ENCODE measurements at regions not wholly inside any gene's neighbourhood (a gene's known extent, or its start where the extent isn't known, plus 50 kb on each side); places are given as distances from the start of the nearest gene placed in this dataset.

DNA sequence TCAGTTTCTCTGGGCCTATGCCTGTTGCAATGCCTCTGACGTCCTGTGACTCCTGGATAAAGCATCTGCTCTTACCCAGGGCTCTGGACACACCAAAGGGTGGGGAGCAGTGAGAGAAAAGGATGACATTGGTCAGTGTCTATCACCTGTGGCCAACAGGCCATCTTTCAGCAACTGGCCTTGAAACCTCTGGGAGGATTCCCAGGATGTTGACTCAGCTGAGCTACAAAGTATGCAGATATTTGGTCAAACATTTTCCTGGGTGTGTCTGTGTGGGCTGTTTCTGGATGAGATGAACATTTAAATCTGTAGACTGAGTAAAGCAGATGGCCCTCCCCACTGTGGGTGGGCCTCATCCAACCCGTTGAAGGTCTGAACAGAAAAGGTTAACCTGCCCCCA lies 149.9 kb downstream of the SPATA19 start:
- Histone ChIP-seq H3F3A (ENCODE audit: insufficient read depth, low read length) (no peaks in the 10 kb centered on the region), H3K9ac (ENCODE audit: low read length) (no peak overlapping the region), H3K4me3 (ENCODE audit: low read depth, low read length, poor library complexity, severe bottlenecking) (no peak overlapping the region), H3K9me3 (ENCODE audit: low read length) (no peaks in the 10 kb centered on the region), H3K9me2 (ENCODE audit: low read depth, low read length) (no peaks in the 10 kb centered on the region), H3K36me3 (ENCODE audit: insufficient read depth, low read length) (no peaks in the 10 kb centered on the region), H4K20me1 (ENCODE audit: insufficient read depth, low read length) (no peaks in the 10 kb centered on the region), H3K4me1 (ENCODE audit: insufficient read depth, low read length, severe bottlenecking) (no peaks in the 10 kb centered on the region), H3K4me2 (ENCODE audit: low read length) (no peak overlapping the region), H3K27me3 (ENCODE audit: insufficient read depth, low read length) (no peaks in the 10 kb centered on the region), H2AFZ (ENCODE audit: low read length) (no peak overlapping the region), H3K27ac (ENCODE audit: low read depth, low read length, poor library complexity, severe bottlenecking) (no peak overlapping the region), H3K79me2 (ENCODE audit: insufficient read depth, low read length) (no peaks in the 10 kb centered on the region)
- no peak for TF ChIP-seq EZH2 (IDR thresholded peaks at IDR 0.05; ENCODE audit: borderline replicate concordance, low read length)
- TF ChIP-seq, protein P1, sequence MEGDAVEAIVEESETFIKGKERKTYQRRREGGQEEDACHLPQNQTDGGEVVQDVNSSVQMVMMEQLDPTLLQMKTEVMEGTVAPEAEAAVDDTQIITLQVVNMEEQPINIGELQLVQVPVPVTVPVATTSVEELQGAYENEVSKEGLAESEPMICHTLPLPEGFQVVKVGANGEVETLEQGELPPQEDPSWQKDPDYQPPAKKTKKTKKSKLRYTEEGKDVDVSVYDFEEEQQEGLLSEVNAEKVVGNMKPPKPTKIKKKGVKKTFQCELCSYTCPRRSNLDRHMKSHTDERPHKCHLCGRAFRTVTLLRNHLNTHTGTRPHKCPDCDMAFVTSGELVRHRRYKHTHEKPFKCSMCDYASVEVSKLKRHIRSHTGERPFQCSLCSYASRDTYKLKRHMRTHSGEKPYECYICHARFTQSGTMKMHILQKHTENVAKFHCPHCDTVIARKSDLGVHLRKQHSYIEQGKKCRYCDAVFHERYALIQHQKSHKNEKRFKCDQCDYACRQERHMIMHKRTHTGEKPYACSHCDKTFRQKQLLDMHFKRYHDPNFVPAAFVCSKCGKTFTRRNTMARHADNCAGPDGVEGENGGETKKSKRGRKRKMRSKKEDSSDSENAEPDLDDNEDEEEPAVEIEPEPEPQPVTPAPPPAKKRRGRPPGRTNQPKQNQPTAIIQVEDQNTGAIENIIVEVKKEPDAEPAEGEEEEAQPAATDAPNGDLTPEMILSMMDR (IDR thresholded peaks at IDR 0.05; ENCODE audit: low read length): no peak

DNA sequence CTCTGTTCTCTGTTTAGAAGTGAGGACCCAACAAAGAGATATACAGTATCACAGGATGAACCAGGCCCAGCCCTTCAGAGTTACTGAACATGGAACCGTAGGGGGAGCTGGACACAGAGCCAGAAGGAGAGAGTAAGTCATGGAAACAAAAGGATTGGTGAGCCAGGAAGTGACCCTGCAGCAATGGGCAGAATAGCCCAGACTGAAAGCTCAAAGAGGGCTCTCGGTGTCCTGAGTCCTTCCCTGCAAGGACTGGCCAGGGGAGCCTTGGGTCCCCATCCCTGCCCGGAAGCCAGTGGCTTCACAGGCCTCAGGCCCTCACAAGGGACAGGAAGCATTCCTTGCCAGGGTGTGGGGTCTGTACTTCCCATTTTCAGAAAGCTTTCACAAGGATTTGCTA lies 150.6 kb downstream of the SPATA19 start:
- Histone ChIP-seq H3K9me2 (ENCODE audit: low read depth, low read length) (no peaks in the 10 kb centered on the region), H3K79me2 (ENCODE audit: insufficient read depth, low read length) (no peaks in the 10 kb centered on the region), H3K4me2 (ENCODE audit: low read length) (no peak overlapping the region), H3K27me3 (ENCODE audit: insufficient read depth, low read length) (no peaks in the 10 kb centered on the region), H3K27ac (ENCODE audit: low read depth, low read length, poor library complexity, severe bottlenecking) (no peak overlapping the region), H4K20me1 (ENCODE audit: insufficient read depth, low read length) (no peaks in the 10 kb centered on the region), H3F3A (ENCODE audit: insufficient read depth, low read length) (no peaks in the 10 kb centered on the region), H3K9ac (ENCODE audit: low read length) (no peak overlapping the region), H2AFZ (ENCODE audit: low read length) (no peak overlapping the region), H3K36me3 (ENCODE audit: insufficient read depth, low read length) (no peaks in the 10 kb centered on the region), H3K9me3 (ENCODE audit: low read length) (no peaks in the 10 kb centered on the region), H3K4me1 (ENCODE audit: insufficient read depth, low read length, severe bottlenecking) (no peaks in the 10 kb centered on the region), H3K4me3 (ENCODE audit: low read depth, low read length, poor library complexity, severe bottlenecking) (no peak overlapping the region)
- no peak for TF ChIP-seq EZH2 (IDR thresholded peaks at IDR 0.05; ENCODE audit: borderline replicate concordance, low read length)
- TF ChIP-seq, protein P1 (IDR thresholded peaks at IDR 0.05; ENCODE audit: low read length): no peak

DNA sequence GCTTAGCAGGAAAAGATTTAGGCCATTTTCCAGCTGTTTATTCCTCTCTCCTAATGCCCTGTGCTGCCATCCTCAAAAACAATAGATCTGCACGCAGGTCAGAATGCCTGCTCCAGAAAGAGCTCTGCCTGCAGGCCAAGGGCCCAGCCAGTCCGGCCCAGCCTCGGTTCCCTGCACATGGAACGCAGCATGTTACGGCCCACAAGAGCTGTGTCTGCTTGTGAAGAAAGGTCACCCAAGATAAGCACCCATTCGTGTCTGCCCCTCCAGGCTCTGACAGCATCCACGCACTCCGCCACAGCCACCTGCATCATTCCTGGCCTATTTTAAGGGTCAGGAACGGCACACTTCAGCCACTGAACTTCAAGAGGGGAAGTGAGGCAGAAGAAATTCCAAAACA lies 152.2 kb downstream of the SPATA19 start:
- H3K27me3 ChIP-seq (ENCODE audit: insufficient read depth, low read length): no peaks in the 10 kb centered on the region
- H3F3A ChIP-seq (ENCODE audit: insufficient read depth, low read length): no peaks in the 10 kb centered on the region
- H3K9me2 ChIP-seq (ENCODE audit: low read depth, low read length): no peaks in the 10 kb centered on the region
- no peak overlapping the region for H3K9ac ChIP-seq (ENCODE audit: low read length)
- H3K4me3 ChIP-seq (ENCODE audit: low read depth, low read length, poor library complexity, severe bottlenecking): no peak overlapping the region
- H2AFZ ChIP-seq (ENCODE audit: low read length): no peak overlapping the region
- no peaks in the 10 kb centered on the region for H3K36me3 ChIP-seq (ENCODE audit: insufficient read depth, low read length)
- no peak overlapping the region for H3K27ac ChIP-seq (ENCODE audit: low read depth, low read length, poor library complexity, severe bottlenecking)
- H3K4me1 ChIP-seq (ENCODE audit: insufficient read depth, low read length, severe bottlenecking): no peaks in the 10 kb centered on the region
- no peaks in the 10 kb centered on the region for H3K79me2 ChIP-seq (ENCODE audit: insufficient read depth, low read length)
- H3K9me3 ChIP-seq (ENCODE audit: low read length): no peaks in the 10 kb centered on the region
- no peak overlapping the region for H3K4me2 ChIP-seq (ENCODE audit: low read length)
- TF ChIP-seq, protein P1 (IDR thresholded peaks at IDR 0.05; ENCODE audit: low read length): no peak
- no peak for TF ChIP-seq EZH2 (IDR thresholded peaks at IDR 0.05; ENCODE audit: borderline replicate concordance, low read length)
- H4K20me1 ChIP-seq (ENCODE audit: insufficient read depth, low read length): no peaks in the 10 kb centered on the region
